Coronary artery (tissue), 2 donors: ENCODE measurements at regions not wholly inside any gene's neighbourhood (a gene's known extent, or its start where the extent isn't known, plus 50 kb on each side); places are given as distances from the start of the nearest gene placed in this dataset.

Experiments
- DNase-seq: peaks from one replicate; pipeline ENCODE4 v3.0.0-alpha.2; 2017; ENCODE audit warnings: low spot score
- H3K27ac ChIP-seq, 2 donors: fragments of 200-600 bp; sonication (generic); one replicate each; pipeline ENCODE4 v1.5.1; 2016 to 2019
- H3K4me3 ChIP-seq: fragments of 200-600 bp; sonication (generic); 2 replicates; pipeline ENCODE4 v1.5.1; 2016; ENCODE audit warnings: mild to moderate bottlenecking, moderate library complexity
- CTCF ChIP-seq: fragments of 200-600 bp; sonication (generic); IDR thresholded peaks from one replicate; pipeline ENCODE4 v1.5.1; 2019; ENCODE audit warnings: antibody characterized with exemption

GRCh38 chr10:43871545-43871944 lies 222.9 kb upstream of the ZNF32 start:
- Histone ChIP-seq H3K4me3 (no peak overlapping the region), H3K27ac (no peak overlapping the region)
- no peak for TF ChIP-seq CTCF
- no peak for DNase-seq

GRCh38 chr10:43870968-43871439 lies 222.3 kb upstream of the ZNF32 start:
- no peak overlapping the region for H3K4me3 ChIP-seq
- TF ChIP-seq CTCF = no peak
- DNase-seq = no peak
- H3K27ac ChIP-seq = no peak overlapping the region

- Histone ChIP-seq H3K27ac (no peak overlapping the region), H3K4me3 (no peak overlapping the region)
- no peak for TF ChIP-seq CTCF
- no peak for DNase-seq
Measured at GRCh38 chr10:43869669-43870322, 221.1 kb upstream of the ZNF32 start.

GRCh38 chr10:43868952-43869351 lies 220.3 kb upstream of the ZNF32 start:
- H3K27ac ChIP-seq = no peak overlapping the region
- DNase-seq = peak; percentile 70
- H3K4me3 ChIP-seq = no peak overlapping the region
- no peak for TF ChIP-seq CTCF

GRCh38 chr10:43867667-43868565 lies 219.2 kb upstream of the ZNF32 start:
- Histone ChIP-seq H3K4me3 (no peak overlapping the region), H3K27ac (peak overlapping the region; percentile 24 to 50)
- DNase-seq = peak; percentile 65
- TF ChIP-seq CTCF = no peak

GRCh38 chr10:43867113-43867512 lies 218.4 kb upstream of the ZNF32 start:
- Histone ChIP-seq H3K4me3 (no peak overlapping the region), H3K27ac (peak overlapping the region in 1 of 2 donors; percentile 50)
- no peak for TF ChIP-seq CTCF
- DNase-seq = peak; percentile 56
